B cell (primary cell): ENCODE measurements at regions not wholly inside any gene's neighbourhood (a gene's known extent, or its start where the extent isn't known, plus 50 kb on each side); places are given as distances from the start of the nearest gene placed in this dataset.

Experiments used
- CTCF ChIP-seq: fragments of 200-600 bp; IDR thresholded peaks from one replicate; pipeline ENCODE4 v1.8.0; 2022; ENCODE audit warnings: antibody characterized with exemption, mild to moderate bottlenecking
- EZH2 ChIP-seq: IDR thresholded peaks from 2 replicates; pipeline ENCODE4 v1.6.1; 2012; ENCODE audit warnings: borderline replicate concordance, low read depth, mild to moderate bottlenecking, moderate library complexity, low read length; ENCODE audit not compliant: insufficient read depth, poor library complexity, severe bottlenecking

- no peak for TF ChIP-seq EZH2
- TF ChIP-seq CTCF: no peak
Observed at GRCh38 chr3:116899253-116899652, 189.7 kb downstream of the TUSC7 start.
